SKM-1 treated with dmso at 0.1 percent for 144 hours (cell line): ENCODE measurements at regions not wholly inside any gene's neighbourhood (a gene's known extent, or its start where the extent isn't known, plus 50 kb on each side); places are given as distances from the start of the nearest gene placed in this dataset.

Source experiments
- DNase-seq: peaks from one replicate; lab custom pipeline; 2025; ENCODE audit not compliant: unreplicated experiment; lab: John Stamatoyannopoulos, UW

DNA sequence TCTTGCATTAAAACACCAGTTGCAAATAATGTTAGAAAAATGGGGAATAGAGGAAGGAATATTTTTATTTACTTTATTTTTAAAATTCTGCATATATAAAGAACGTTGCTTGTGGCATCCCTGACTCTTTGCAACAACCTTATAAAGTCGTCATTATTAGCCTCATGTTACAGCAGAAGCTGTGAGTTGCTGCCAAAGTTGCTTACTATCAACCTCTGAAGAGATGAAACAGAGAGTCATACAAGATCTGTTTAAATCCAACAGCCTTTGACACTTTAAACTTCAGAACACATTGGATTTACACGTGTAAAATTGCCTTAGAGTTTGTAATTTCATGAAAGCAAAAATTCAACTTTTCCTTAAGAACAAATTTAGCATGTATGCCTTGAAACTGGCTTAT lies 221.9 kb downstream of the MRPL39 start:
- no peak for DNase-seq

DNA sequence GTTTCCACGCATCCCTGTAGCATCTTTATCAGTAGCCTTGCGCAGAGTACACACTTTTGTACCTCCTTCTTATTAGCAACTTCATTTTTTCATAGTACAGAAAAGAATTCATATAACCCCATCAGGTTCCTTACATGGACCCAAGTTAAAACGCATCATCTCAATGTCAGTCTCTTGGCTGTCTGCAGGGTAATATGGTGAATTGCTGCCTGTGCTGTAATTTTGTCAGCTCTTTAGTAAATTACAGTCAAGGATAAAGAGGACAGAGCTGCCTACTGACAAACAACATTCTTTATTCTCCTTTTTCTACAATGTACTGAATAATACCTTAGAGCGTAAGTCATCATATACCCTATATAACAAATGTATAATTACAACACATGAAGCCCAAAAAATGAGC lies 222.5 kb downstream of the MRPL39 start:
- DNase-seq: no peak

DNA sequence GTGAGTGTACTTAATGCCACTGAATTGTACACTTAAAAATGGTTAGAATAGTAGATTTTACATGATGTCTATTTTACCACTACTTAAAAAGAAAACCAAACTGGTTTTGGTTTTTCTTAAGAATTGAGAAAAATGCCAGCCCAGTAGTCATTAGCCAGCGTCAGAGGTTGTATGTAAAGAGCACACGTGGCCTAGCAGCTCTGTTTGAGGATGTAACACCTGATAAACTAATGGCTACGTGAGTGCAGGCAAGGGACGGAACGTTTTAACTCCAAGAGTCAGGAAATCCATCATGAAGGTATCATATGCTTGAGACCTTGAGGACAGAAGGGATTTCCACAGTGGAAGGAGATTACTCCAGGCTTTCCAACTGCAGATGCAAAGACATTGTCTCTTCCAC lies 223.7 kb downstream of the MRPL39 start:
- no peak for DNase-seq

DNA sequence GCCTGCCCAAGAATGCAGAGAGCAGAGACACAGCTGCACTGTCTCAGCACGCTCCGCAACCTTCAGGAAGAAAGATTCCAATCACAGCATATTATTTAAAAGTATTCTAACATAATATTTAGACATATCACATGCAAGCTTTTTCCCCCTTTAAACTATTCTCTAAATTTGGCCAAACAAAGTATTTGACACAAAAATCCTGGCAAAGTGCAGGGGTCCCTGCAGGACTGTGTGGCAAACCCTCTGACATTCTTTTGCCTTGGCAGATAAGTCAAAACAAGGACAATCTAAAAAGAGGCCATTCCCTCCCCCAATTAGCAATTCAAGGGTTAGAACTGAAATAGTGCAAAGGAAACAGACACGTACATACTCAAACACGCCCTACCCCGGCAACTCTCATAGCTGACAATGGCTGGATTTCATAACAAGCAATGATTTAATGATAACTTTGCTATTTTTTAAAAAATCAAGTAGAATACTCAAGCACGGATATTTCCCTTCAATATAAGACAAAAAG lies 225.3 kb downstream of the MRPL39 start:
- DNase-seq: no peak

DNA sequence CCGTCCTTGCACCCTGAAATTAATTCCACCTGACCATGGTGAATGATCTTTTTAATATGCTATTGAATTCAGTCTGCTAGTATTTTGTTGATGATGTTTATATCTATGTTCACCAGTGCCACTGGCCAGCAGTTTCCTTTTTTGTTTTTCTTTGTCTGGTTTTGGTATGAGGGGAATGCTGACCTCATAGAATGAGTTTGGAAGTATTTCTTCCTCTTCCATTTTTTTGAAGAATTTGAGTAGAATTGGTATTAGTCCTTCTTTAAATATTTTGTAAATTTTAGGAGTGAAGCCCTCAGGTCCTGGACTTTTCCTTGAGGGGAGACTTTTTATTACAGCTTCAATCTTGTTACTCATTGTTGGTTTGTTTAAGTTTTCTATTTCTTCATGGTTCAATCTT lies 231.6 kb downstream of the MRPL39 start:
- no peak for DNase-seq

DNA sequence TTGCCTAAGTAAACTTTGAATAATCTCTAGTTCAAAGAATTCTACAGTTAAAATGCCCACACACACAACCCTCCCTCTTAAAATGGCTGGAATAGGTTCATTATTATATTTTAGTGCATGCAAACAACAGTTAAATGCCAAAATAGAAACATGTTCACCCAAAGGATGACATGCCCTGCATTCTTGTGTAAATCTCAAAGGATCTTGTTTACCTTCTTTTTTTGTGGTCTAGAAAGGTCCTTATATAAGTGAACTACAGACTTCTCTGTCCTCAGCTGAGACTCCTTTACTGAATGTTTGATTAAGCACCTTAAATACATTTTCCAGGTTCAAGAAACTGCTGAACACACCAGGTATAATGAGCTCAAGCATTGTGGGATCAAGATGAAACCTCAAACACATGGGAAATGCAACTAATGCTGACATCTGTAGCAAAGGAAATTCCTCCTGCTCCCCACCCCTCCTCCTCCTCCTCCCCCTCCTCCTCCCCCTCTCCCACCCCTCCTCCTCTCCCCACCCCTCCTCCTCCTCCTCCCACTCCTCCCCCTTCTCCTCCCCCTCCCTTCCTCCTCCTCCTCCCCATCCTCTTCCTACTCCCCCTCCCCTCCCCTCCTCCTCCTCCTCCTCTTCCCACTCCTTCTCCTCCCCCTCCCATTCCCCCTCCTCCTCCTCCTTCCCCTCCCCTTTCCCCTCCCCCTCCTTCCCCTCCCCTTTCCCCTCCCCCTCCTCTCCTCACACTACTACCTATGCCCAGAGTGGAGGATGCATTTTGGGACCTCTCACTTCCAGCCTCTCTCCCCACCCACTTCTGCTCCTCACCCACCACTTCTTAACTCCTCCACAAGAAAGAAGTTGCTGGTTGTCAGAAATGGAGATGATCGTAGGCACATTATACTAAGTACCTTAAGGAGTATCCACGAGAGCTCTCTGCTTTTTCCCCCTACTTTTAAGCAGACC lies 233.9 kb downstream of the MRPL39 start:
- no peak for DNase-seq

DNA sequence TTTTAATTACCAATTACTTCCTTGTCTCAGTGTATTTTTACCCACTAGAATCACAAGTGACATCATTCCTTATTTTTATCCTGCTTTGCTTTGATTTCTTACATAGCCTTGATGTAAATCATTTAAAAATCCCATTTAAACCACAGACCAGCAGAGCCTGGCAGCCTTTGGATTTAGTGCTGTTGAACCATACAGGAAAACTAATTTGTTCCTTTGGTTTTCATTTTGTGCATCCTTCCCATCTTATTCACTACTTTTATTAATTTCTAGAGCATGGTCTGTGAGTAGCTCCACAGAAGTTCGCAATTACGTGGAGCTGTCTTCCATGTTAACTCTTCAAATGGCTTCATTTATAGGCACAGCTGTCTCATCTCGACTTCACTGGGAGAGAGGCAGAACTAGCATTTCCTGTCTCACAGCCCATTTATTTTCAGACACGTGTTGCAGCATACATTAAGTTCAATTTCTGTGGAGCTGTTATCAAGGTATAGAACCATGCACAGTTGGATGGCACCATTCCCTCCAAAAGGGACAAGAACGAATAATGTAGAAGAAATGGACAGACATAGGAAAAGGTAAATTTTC lies 235.3 kb downstream of the MRPL39 start:
- DNase-seq: no peak

DNA sequence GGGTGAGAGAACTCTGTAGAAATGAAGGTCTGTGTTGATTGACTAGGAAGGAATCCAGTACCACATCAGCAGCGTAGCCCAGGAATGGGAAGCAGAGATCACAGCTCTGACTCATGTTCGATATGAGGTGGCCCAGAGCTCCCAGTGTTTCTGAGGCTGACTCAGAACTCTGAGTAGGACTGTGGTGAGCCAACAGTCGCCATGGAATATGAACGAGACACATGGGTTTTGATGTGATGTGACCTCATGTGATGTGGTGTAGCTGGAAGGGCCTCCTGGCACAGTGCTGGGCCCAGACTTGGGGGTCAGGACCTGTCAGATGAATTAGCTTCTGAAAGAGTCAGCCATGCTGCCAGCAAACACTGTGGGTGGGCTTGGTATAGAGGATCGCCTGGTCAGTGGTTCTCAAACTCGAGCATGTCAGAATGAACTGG lies 237.0 kb downstream of the MRPL39 start:
- no peak for DNase-seq

DNA sequence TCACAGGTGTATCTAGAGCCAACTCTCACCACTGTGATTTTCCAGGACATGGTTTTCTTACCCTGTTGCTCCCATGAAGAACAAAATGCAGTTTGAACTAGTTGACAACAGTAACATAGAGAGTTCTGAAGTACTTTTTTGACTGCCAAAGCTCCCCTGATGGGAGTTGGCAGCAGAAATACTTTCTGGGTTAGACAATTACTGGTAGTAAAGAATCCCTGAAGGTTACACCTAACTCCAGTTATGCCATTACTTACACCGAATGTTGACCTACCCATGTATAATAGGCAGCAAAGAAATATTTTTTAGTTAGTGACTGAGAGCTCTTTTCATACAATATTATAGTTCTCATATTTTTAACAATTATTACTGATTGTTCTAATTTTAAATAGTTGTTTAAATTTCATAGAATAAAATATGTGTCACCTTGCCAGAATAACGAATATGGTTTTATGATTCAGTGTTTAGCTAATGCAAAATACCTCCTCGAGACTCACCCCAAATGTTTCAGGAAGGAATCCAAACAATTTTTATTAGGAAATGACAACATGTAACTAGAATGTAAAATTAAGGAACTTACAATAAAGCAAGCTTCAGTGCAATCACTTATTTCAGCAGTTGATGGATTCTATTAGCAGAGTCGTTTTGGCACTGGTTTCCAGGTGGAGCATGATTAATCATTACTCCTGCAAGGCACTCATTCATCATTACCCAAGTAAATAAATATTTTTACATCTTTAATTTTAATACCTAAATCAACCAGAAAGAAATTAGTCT lies 237.6 kb downstream of the MRPL39 start:
- DNase-seq: no peak

DNA sequence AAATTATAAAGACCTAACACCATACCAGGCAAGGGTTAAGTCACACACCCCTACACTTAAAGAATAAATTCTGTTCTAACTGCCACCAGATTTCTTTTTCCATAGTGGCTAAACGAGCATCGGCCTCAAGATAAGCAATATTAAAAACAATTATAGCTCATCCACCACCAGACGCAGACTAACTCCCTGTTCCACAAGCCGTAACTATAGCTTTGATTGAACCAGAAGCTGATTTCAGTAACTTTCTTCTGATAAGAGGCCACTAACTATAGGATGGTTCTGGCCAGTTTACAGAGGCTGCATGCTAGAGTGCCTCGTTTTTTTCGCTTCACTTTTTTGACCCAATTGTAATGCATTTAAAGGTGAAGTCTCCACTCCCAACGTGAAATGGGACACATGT lies 238.8 kb downstream of the MRPL39 start:
- DNase-seq: no peak

DNA sequence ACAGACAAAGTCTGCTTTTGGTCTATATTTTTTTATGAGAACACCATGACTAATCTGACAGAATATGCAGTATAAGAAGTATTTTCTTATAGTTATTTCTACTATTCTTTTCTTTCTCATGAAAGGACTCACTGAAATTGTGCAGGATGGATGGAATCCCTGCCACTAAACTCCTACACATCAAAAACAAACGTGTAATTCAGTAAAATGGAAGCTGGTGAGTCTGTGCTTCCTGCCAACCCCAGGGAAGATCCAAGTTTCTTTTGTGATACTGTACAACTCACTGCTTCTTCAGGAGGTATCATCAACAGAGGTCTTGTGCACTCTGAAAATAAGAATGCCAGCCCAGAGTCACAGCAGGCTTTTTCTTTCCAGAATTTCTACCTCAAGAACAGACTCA lies 241.2 kb downstream of the MRPL39 start:
- no peak for DNase-seq

DNA sequence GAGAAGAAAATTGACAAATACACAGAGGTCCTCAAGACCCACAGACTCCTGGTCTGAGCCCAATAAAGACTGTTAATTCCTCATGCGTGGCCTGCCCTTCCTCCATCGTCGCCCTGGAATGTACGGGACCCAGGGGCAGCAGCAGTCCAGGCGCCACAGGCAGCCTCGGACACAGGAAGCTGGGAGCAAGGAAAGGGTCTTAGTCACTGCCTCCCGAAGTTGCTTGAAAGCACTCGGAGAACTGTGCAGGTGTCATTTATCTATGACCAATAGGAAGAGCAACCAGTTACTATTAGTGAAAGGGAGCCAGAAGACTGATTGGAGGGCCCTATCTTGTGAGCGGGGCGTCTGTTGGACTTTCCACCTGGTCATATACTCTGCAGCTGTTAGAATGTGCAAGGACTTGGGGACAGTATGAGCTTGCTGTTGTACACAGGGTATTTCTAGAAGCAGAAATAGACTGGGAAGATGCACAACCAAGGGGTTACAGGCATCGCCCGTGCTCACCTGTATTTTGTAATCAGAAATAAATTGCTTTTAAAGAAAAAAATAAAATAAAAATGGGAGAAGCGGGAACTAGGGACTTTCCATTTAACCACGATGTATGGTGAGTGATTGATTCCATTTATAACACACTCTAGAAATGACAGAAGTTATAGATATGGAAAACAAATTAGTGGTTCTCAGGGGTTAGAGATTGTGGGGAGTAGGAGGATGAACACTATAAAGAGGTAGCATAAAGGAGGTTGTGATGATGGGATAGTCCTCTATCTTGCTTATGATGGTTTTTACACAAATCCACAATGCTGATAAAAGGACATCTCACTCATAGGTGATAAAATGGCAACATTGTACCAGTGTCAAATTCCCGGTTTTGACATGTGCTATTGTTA lies 244.7 kb downstream of the MRPL39 start:
- no peak for DNase-seq

DNA sequence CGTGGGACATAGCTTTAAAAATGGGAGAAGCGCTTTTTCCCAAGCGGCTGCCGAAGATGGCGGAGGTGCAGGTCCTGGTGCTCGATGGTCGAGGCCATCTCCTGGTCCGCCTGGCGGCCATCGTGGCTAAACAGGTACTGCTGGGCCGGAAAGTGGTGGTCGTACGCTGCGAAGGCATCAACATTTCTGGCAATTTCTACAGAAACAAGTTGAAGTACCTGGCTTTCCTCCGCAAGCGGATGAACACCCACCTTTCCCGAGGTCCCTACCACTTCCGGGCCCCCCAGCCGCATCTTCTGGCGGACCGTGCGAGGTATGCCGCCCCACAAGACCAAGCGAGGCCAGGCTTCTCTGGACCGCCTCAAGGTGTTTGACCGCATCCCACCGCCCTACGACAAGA lies 245.5 kb downstream of the MRPL39 start:
- DNase-seq: no peak

DNA sequence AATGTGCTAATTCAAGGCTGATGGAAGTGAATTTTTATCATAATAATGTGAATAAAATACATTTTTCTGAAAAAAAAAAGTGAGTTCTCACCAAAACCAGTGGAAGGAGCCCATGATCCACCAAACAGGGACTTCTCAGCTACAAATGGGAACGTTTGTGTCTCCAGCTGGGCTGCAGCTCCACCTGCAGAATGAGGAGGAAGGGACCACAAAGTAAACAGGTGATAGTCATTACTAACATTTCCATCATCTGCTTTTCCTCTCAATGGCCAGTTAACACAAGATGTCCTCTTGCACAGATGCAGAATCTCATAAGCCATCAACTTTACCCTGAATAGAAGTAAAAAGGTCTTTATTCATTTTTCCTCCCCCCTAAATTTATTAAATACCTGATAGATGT lies 246.2 kb downstream of the MRPL39 start:
- DNase-seq: no peak

DNA sequence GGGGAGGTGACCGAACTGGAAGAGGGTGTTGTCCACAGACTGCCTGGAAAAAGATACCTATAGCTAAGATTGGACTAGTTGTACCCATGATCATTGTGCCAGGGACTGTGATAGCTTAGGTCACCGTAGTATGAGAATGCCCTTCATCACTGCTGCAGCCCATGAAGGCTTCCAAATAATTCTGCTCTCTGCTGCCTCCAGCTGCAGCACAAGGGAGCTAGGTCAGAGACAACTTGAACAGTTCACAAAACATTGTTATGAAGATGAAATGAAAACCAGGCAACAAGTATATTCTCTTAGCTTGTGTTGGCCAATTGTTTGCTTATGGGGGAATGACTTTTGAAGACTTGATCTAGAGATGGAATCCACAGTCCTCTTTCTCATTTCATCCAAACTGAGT lies 246.7 kb downstream of the MRPL39 start:
- no peak for DNase-seq

DNA sequence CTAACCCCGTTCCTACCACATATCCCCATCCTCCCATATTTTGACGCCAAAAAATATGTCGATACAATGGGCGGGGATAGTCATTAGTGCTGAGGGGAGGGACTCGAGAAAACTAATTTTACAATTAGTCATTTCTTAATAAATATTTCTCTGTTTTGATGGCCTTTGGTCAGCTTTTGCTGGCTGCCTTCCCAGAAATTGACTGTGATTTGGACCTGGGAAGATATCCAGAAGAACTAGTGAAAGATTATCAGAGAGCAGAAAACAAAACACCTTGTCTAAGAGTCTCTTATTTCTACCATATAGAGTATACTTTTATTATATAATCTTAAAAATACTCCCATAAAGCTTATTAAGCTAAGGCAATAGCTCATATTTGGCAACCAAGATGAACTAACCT lies 247.6 kb downstream of the MRPL39 start:
- DNase-seq: no peak

DNA sequence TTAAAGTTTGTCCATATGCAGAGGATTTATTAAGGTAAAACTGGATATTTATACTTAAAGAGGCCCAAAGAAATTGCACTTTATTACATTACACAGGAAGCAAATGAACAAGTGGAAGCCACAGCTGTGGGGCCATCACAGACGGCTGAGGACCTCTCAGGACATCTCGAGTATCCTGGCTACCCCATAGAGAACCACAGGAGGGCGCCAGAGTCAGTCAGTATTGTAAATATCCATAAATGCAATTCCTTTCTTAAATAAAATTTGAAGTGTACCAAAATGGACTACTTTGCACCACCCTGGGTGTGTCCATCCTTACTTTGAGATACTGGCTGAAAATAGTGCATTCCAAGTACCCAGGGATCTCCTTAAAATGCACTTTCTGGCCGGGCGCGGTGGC lies 257.2 kb downstream of the MRPL39 start:
- no peak for DNase-seq

DNA sequence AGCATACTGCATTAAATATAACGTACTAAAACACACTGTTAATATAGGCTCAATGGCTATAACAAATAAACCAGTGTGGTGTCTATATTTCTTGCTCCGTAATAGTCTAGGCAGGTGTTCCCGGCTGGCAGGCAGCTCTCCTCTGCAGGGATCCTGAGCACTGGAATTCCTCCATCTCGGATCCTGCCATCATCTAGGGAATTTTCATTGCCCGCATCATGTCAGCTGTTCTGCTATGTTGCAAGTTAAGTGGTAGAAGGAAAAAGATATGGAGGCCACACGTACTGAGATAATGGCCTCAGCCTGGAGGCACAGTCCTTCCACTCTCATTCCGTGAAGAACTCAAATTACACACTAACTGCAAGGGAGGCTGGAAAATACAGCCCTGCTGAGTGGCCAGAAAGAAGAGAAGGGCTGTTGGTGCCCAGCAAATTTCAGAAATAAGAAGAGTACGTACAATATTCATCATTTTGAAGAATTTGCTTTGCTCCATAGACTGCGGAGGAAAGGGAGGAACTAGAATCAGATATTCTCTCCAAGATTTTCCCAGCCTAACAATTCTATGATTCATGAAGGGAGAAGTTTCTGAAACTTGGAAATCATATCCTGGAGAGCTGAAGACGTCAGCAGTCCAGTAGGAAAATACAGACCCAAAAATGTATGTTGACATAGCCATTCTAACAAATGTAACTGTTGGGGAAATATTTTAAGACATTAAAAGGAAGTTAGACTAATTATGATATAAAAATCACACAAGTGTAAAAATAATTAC lies 263.3 kb downstream of the MRPL39 start:
- no peak for DNase-seq

DNA sequence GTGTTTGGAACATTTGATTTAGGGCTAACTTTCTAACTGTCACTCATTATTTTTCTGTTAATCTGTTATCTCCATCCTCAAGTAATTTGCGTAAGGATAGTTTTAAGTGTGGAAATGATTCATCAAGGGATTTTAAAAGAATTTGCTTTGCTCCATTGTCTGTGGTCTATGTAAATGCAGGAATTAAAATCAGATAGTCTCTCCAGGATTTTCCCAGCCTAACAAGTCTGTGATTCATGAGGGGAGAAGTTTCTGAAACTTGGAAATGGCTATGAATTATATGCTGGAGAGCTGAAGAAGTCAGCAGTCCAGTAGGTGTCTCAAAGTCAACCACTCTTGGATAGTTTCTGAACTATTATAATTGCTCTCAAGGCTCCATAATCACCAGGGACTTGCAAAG lies 264.5 kb downstream of the MRPL39 start:
- no peak for DNase-seq

DNA sequence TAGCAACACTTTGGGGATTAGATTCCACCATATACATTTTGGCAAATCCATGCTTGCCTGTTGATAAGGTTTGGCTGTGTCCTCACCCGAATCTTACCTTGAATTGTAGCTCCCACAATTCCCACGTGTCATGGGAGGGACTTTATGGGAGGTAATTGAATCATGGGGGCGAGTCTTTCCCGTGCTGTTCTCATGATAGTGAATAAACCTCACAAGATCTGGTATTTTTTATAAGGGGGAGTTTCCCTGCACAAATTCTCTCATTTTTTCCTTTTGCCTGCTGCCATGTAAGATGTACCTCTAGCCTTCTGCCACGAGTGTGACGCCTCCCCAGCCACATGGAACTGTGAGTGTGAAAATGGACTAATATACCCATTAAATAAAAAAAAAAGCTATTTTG lies 265.3 kb downstream of the MRPL39 start:
- DNase-seq: no peak
